ENCODE measurements at regions not wholly inside any gene's neighbourhood (a gene's known extent, or its start where the extent isn't known, plus 50 kb on each side); places are given as distances from the start of the nearest gene placed in this dataset.

- TF ChIP-seq CTCF (IDR thresholded peaks at IDR 0.05 in 4 of 5, conservative IDR thresholded peaks at IDR 0.05 in 1 of 5), result no peak
- no peak for TF ChIP-seq POLR2A (IDR thresholded peaks at IDR 0.05)
Observed at GRCh38 chr5:158265346-158265745, 406.4 kb upstream of the CLINT1 start.

Measured in gastrocnemius medialis (tissue), 4 donors.